H9 (cell line): ENCODE measurements at regions not wholly inside any gene's neighbourhood (a gene's known extent, or its start where the extent isn't known, plus 50 kb on each side); places are given as distances from the start of the nearest gene placed in this dataset.

Experiments used
- DNase-seq: peaks from one replicate; pipeline ENCODE4 v3.0.0-alpha.2; 2017
- H2AFZ ChIP-seq: one replicate; pipeline ENCODE4 v1.6.1; 2013; ENCODE audit warnings: mild to moderate bottlenecking, low read length, control low read depth, moderate library complexity
- H2AK5ac ChIP-seq: 2 replicates; pipeline ENCODE4 v1.6.1; 2013; ENCODE audit warnings: low read length, control low read depth, mixed read lengths; ENCODE audit not compliant: insufficient read length
- H2BK120ac ChIP-seq: one replicate; pipeline ENCODE4 v1.6.1; 2013; ENCODE audit warnings: low read depth, mild to moderate bottlenecking, low read length, control low read depth, inconsistent platforms; ENCODE audit not compliant: poor library complexity, severe bottlenecking
- H2BK12ac ChIP-seq: 2 replicates; pipeline ENCODE4 v1.6.1; 2013; ENCODE audit warnings: low read length, control low read depth, mixed read lengths, low read depth; ENCODE audit not compliant: insufficient read length
- H2BK15ac ChIP-seq: 2 replicates; pipeline ENCODE4 v1.6.1; 2013; ENCODE audit warnings: low read depth, low read length, control low read depth
- H2BK20ac ChIP-seq: one replicate; pipeline ENCODE4 v1.6.1; 2013; ENCODE audit warnings: low read depth, mild to moderate bottlenecking, low read length, control low read depth, inconsistent platforms; ENCODE audit not compliant: poor library complexity, severe bottlenecking
- H2BK5ac ChIP-seq: 2 replicates; pipeline ENCODE4 v1.6.1; 2013; ENCODE audit warnings: low read length, control low read depth, mixed read lengths; ENCODE audit not compliant: insufficient read length
- H3K14ac ChIP-seq: 2 replicates; pipeline ENCODE4 v1.6.1; 2013; ENCODE audit warnings: low read length, control low read depth; ENCODE audit not compliant: insufficient read depth
- H3K18ac ChIP-seq: 2 replicates; pipeline ENCODE4 v1.6.1; 2013; ENCODE audit warnings: low read depth, mild to moderate bottlenecking, mixed read lengths, low read length, control low read depth; ENCODE audit not compliant: insufficient read length
- H3K23ac ChIP-seq: 2 replicates; pipeline ENCODE4 v1.6.1; 2013; ENCODE audit warnings: low read length, control low read depth, mixed read lengths, low read depth; ENCODE audit not compliant: insufficient read length
- H3K23me2 ChIP-seq: 2 replicates; pipeline ENCODE4 v1.6.1; 2013; ENCODE audit warnings: low read depth, mild to moderate bottlenecking, mixed read lengths, low read length, control low read depth; ENCODE audit not compliant: insufficient read length, poor library complexity, severe bottlenecking
- H3K27ac ChIP-seq: 2 replicates; pipeline ENCODE4 v1.5.1; 2013; ENCODE audit warnings: low read length, control low read depth, mixed read lengths, low read depth; ENCODE audit not compliant: insufficient read length
- H3K27me3 ChIP-seq: 2 replicates; pipeline ENCODE4 v1.6.1; 2013; ENCODE audit warnings: low read length, control low read depth, inconsistent platforms; ENCODE audit not compliant: insufficient read depth
- H3K4ac ChIP-seq: 2 replicates; pipeline ENCODE4 v1.6.1; 2013; ENCODE audit warnings: low read depth, mild to moderate bottlenecking, control low read depth, inconsistent platforms, low read length, moderate library complexity
- H3K4me1 ChIP-seq: 2 replicates; pipeline ENCODE4 v1.6.1; 2013; ENCODE audit warnings: low read length, control low read depth, inconsistent platforms; ENCODE audit not compliant: insufficient read depth
- H3K4me2 ChIP-seq: 2 replicates; pipeline ENCODE4 v1.6.1; 2013; ENCODE audit warnings: low read length, control low read depth, mixed read lengths; ENCODE audit not compliant: insufficient read length, insufficient read depth
- H3K56ac ChIP-seq: 2 replicates; pipeline ENCODE4 v1.6.1; 2013; ENCODE audit warnings: low read depth, mild to moderate bottlenecking, mixed read lengths, low read length, control low read depth; ENCODE audit not compliant: insufficient read length
- H3K79me1 ChIP-seq: 2 replicates; pipeline ENCODE4 v1.6.1; 2013; ENCODE audit warnings: low read depth, mild to moderate bottlenecking, moderate library complexity, low read length, control low read depth, inconsistent platforms; ENCODE audit not compliant: insufficient read depth, poor library complexity, severe bottlenecking
- H3K79me2 ChIP-seq: 2 replicates; pipeline ENCODE4 v1.6.1; 2013; ENCODE audit warnings: low read length, control low read depth, inconsistent platforms; ENCODE audit not compliant: insufficient read depth
- H3K9ac ChIP-seq: 2 replicates; pipeline ENCODE4 v1.6.1; 2013; ENCODE audit warnings: low read length, control low read depth, mixed read lengths; ENCODE audit not compliant: insufficient read length; ENCODE audit errors: extremely low read depth
- H3K9me3 ChIP-seq: one replicate; pipeline ENCODE4 v1.6.1; 2013; ENCODE audit warnings: low read depth, low read length, inconsistent platforms; ENCODE audit not compliant: control insufficient read depth
- H3T11ph ChIP-seq: one replicate; pipeline ENCODE4 v1.6.1; 2013; ENCODE audit warnings: mild to moderate bottlenecking, low read length, control low read depth, inconsistent platforms
- H4K20me1 ChIP-seq: one replicate; pipeline ENCODE4 v1.6.1; 2013; ENCODE audit not compliant: control insufficient read depth, insufficient read length, insufficient read depth
- H4K5ac ChIP-seq: 2 replicates; pipeline ENCODE4 v1.6.1; 2013; ENCODE audit warnings: low read depth, mild to moderate bottlenecking, mixed read lengths, low read length, control low read depth; ENCODE audit not compliant: insufficient read length
- H4K8ac ChIP-seq: replicated peaks from 2 replicates; pipeline ENCODE4 v1.6.1; 2013; ENCODE audit warnings: low read length, control low read depth, mixed read lengths, low read depth; ENCODE audit not compliant: insufficient read length
- H4K91ac ChIP-seq: 2 replicates; pipeline ENCODE4 v1.6.1; 2013; ENCODE audit warnings: low read depth, mild to moderate bottlenecking, moderate library complexity, mixed read lengths, low read length, control low read depth; ENCODE audit not compliant: insufficient read length
- H3K27ac Mint-ChIP-seq, 3 experiments: 2 replicates in 2 of 3; 3 replicates in 1 of 3; pipeline ENCODE4 v1.8.0; 2020 to 2021; ENCODE audit warnings: mixed read lengths in 3 of 3, mild to moderate bottlenecking in 1 of 3, moderate library complexity in 1 of 3
- H3K27me3 Mint-ChIP-seq: 2 replicates; pipeline ENCODE4 v1.8.0; 2021; ENCODE audit warnings: low read depth, mild to moderate bottlenecking, moderate library complexity, mixed read lengths
- H3K36me3 Mint-ChIP-seq, 3 experiments: 2 replicates in 2 of 3; 3 replicates in 1 of 3; pipeline ENCODE4 v1.8.0; 2020 to 2021; ENCODE audit warnings: low read depth in 3 of 3, mixed read lengths in 3 of 3; ENCODE audit not compliant: insufficient read depth in 1 of 3
- H3K4me1 Mint-ChIP-seq, 2 experiments: 2 replicates each; pipeline ENCODE4 v1.8.0; 2020; ENCODE audit warnings: mixed read lengths in 2 of 2
- H3K4me3 Mint-ChIP-seq, 2 experiments: 2 replicates in 1 of 2; 3 replicates in 1 of 2; pipeline ENCODE4 v1.8.0; 2020 to 2021; ENCODE audit warnings: mild to moderate bottlenecking in 2 of 2, mixed read lengths in 2 of 2, moderate library complexity in 1 of 2
- H3K9me3 Mint-ChIP-seq, 2 experiments: 2 replicates in 1 of 2; 3 replicates in 1 of 2; pipeline ENCODE4 v1.8.0; 2020; ENCODE audit warnings: mild to moderate bottlenecking in 2 of 2, mixed read lengths in 2 of 2, moderate library complexity in 1 of 2
- WGBS: extraction: QIAGEN DNeasy Blood & Tissue Kit; methylation state at CpG from one replicate; pipeline ENCODE4 v1.1.7; 2013; ENCODE audit warnings: missing lambda C conversion rate, low lambda C conversion rate, mixed read lengths; ENCODE audit not compliant: insufficient read length; ENCODE audit errors: extremely low coverage; 5-methylcytosine and 5-hydroxymethylcytosine counted together
- TF ChIP-seq, protein P1 (sequence below): fragments of 200-600 bp; sonication (generic); conservative IDR thresholded peaks from 3 replicates; pipeline ENCODE4 v1.8.0; 2021; ENCODE audit warnings: antibody characterized with exemption, mild to moderate bottlenecking

DNA sequence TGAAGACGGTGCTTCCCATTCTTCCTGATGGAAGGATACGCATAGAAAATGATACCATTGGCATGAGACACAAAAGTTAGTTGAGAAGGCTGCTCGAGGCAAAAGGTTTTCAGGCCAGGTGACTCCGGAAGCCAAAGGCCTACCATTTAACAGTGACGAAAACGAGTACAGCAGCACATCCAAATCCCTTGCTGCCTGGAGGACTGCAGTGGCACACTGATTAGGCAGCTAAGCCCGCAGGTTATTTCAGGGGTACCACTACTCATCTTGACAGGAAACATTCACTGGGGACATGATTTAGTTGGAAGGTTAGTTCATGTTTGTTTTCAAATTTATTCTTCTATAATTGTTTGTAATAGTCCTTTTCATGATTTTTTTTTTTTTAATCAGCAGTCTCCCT lies 59.9 kb upstream of the BCHE start:
- Histone ChIP-seq H3K23ac (no peak overlapping the region), H4K91ac (no peak overlapping the region)
- H3K27ac Mint-ChIP-seq = no peak overlapping the region

More for the DNA sequence above, 59.9 kb upstream of the BCHE start:
- no peak overlapping the region for H2AK5ac ChIP-seq
- no peak overlapping the region for H2BK12ac ChIP-seq
- H3K79me1 ChIP-seq = no peaks in the 10 kb centered on the region
- H2BK120ac ChIP-seq = no peak overlapping the region
- no peak overlapping the region for H2BK15ac ChIP-seq
- no peaks in the 10 kb centered on the region for H3K27me3 Mint-ChIP-seq
- peaks cover 2% of the 10 kb centered on the region; the same call in 1 of the 2 replicates for H3K4me1 ChIP-seq
- H3T11ph ChIP-seq = no peak overlapping the region
- peaks cover 0 to 3% of the 10 kb centered on the region in 2 experiments; a peak in 2 of 5 replicates for H3K9me3 Mint-ChIP-seq
- H4K8ac ChIP-seq = no peak overlapping the region
- no peaks in the 10 kb centered on the region for H3K27me3 ChIP-seq
- H3K4me2 ChIP-seq = no peak overlapping the region
- H3K56ac ChIP-seq = no peak overlapping the region
- no peak overlapping the region for H3K27ac ChIP-seq
- no peak overlapping the region for H3K4me3 Mint-ChIP-seq
- H2BK5ac ChIP-seq = no peak overlapping the region
- TF ChIP-seq, protein P1, sequence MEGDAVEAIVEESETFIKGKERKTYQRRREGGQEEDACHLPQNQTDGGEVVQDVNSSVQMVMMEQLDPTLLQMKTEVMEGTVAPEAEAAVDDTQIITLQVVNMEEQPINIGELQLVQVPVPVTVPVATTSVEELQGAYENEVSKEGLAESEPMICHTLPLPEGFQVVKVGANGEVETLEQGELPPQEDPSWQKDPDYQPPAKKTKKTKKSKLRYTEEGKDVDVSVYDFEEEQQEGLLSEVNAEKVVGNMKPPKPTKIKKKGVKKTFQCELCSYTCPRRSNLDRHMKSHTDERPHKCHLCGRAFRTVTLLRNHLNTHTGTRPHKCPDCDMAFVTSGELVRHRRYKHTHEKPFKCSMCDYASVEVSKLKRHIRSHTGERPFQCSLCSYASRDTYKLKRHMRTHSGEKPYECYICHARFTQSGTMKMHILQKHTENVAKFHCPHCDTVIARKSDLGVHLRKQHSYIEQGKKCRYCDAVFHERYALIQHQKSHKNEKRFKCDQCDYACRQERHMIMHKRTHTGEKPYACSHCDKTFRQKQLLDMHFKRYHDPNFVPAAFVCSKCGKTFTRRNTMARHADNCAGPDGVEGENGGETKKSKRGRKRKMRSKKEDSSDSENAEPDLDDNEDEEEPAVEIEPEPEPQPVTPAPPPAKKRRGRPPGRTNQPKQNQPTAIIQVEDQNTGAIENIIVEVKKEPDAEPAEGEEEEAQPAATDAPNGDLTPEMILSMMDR = no peak
- no peak overlapping the region for H2BK20ac ChIP-seq
- H3K23me2 ChIP-seq = no peaks in the 10 kb centered on the region
- DNase-seq = no peak
- H3K36me3 Mint-ChIP-seq = no peaks in the 10 kb centered on the region
- no peak overlapping the region for H3K9ac ChIP-seq
- H3K79me2 ChIP-seq = no peaks in the 10 kb centered on the region
- no peaks in the 10 kb centered on the region for H3K9me3 ChIP-seq
- no peaks in the 10 kb centered on the region for H4K20me1 ChIP-seq
- no peak overlapping the region for H3K14ac ChIP-seq
- no CpG with 5 or more reads among the region's 7 CpGs for WGBS
- H3K4me1 Mint-ChIP-seq = peaks cover 10 to 17% of the 10 kb centered on the region in 2 experiments
- H2AFZ ChIP-seq = no peak overlapping the region
- no peak overlapping the region for H3K4ac ChIP-seq
- H3K18ac ChIP-seq = no peak overlapping the region
- H4K5ac ChIP-seq = no peak overlapping the region
